Mesothelial cell of epicardium (in vitro differentiated cells): ENCODE measurements at regions not wholly inside any gene's neighbourhood (a gene's known extent, or its start where the extent isn't known, plus 50 kb on each side); places are given as distances from the start of the nearest gene placed in this dataset.

ENCODE experiments used
- DNase-seq, 2 experiments: peaks; one replicate each; pipeline ENCODE4 v3.0.0; 2021; ENCODE audit warnings: low spot score in 2 of 2; ENCODE audit not compliant: unreplicated experiment in 2 of 2
- H3K27ac Mint-ChIP-seq: 2 replicates; pipeline ENCODE4 v1.8.0; 2021; ENCODE audit warnings: mixed read lengths
- H3K27me3 Mint-ChIP-seq: 2 replicates; pipeline ENCODE4 v1.8.0; 2021; ENCODE audit warnings: low read depth, mixed read lengths
- H3K36me3 Mint-ChIP-seq: 2 replicates; pipeline ENCODE4 v1.8.0; 2021; ENCODE audit warnings: mixed read lengths
- H3K4me1 Mint-ChIP-seq: 2 replicates; pipeline ENCODE4 v1.8.0; 2021; ENCODE audit warnings: mixed read lengths
- H3K4me3 Mint-ChIP-seq: 2 replicates; pipeline ENCODE4 v1.8.0; 2021; ENCODE audit warnings: mild to moderate bottlenecking, moderate library complexity, mixed read lengths
- H3K9me3 Mint-ChIP-seq: 2 replicates; pipeline ENCODE4 v1.8.0; 2021; ENCODE audit warnings: mixed read lengths
- TF ChIP-seq, protein P1 (sequence below): fragments of 200-600 bp; sonication (generic); IDR thresholded peaks from one replicate; pipeline ENCODE4 v1.5.0; 2021; ENCODE audit warnings: antibody characterized with exemption; ENCODE audit not compliant: unreplicated experiment

DNA sequence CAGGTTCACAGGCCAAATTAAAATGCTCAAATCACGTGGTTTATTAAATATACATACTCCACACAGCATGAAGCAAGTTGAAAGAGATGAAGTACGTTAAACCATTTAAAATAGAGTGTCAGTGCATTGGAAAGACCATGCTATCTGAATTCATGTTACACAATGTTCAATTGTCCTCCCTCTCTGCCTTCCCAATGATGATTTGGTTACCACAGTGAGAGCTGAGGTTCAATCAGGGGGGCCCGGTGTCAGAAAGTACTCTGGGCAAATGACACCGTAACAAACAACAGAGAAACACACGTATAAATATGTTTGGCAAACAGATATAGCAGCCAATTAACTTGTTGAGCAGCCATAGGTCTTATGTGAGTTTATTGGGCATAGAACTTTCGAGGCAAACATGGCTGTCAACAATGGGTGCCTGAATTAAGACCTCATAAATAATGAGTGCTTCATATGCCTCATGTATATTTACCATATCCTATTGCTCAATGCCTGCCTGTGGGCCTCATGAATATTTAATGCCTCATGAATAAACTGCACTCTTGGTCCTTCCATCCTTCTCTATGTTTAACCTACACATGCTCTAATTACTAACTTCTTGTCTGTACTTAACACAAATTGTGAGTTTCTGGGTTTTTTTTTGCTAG, 641.5 kb downstream of the PLOD2 start:
- Mint-ChIP-seq H3K36me3 (no peaks in the 10 kb centered on the region), H3K4me3 (no peak overlapping the region), H3K27ac (no peak overlapping the region), H3K27me3 (no peaks in the 10 kb centered on the region), H3K4me1 (peaks cover 5% of the 10 kb centered on the region), H3K9me3 (peaks cover 6% of the 10 kb centered on the region)
- DNase-seq: no peak
- TF ChIP-seq, protein P1, sequence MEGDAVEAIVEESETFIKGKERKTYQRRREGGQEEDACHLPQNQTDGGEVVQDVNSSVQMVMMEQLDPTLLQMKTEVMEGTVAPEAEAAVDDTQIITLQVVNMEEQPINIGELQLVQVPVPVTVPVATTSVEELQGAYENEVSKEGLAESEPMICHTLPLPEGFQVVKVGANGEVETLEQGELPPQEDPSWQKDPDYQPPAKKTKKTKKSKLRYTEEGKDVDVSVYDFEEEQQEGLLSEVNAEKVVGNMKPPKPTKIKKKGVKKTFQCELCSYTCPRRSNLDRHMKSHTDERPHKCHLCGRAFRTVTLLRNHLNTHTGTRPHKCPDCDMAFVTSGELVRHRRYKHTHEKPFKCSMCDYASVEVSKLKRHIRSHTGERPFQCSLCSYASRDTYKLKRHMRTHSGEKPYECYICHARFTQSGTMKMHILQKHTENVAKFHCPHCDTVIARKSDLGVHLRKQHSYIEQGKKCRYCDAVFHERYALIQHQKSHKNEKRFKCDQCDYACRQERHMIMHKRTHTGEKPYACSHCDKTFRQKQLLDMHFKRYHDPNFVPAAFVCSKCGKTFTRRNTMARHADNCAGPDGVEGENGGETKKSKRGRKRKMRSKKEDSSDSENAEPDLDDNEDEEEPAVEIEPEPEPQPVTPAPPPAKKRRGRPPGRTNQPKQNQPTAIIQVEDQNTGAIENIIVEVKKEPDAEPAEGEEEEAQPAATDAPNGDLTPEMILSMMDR: no peak

DNA sequence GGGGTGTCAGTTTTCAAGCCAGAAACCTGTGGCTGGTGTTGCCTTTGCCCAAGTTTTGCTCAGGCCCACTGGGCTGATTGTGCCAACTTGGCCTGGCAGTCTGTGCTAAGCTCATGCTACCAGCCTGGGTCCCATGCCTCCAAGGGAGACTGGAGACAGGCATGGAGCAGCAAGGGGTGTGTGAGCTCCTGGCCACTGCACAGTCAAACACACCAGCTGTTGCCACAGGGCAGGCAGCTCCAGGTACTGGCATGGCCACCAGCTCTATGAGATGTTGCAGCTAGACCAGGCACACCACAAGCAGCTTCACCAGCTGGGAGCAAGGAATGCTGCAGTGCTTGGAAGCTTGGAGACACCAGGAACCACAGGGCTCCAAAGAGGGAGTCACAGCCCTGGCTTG, 638.8 kb downstream of the PLOD2 start:
- no peaks in the 10 kb centered on the region for H3K36me3 Mint-ChIP-seq
- TF ChIP-seq, protein P1: no peak
- peaks cover 16% of the 10 kb centered on the region for H3K9me3 Mint-ChIP-seq
- DNase-seq: no peak
- H3K4me3 Mint-ChIP-seq: no peak overlapping the region
- peaks cover 5% of the 10 kb centered on the region for H3K4me1 Mint-ChIP-seq
- H3K27me3 Mint-ChIP-seq: no peaks in the 10 kb centered on the region
- no peak overlapping the region for H3K27ac Mint-ChIP-seq

DNA sequence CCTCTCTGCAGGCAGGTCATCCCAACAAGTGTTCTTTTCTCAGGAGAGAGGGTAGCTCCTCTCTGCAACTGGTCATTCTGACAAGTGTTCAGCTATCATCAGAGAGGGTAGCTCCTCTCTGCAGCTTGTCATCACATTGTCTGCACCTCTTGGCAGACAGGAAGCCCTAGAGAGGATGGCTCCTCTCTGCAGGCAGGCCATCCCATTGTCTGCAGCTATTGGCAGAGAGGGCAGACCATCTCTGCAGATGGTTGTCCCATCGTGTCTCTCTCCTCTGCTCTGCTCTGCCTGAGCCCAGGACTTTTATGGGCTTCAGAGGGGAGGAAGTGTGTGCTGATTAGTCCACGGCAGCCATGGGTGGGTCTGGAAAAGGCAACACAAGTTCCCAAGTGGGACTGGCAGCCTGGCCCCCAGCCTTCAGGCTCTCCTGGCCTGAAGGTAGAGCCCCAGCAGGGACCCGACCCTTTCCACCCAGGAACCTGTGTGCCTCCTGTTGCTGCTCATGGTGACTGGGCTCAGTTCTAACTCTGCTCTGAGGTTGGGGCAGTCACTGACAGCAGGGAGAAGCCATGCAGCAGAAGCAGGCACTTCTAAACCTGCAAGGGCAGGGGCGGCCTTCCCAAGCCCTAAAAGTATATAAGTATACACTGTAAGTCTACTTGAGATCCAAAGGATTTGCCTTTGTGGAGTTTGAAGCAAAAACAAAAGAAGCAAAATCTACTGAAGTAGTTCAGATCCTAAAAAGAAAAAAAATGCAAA, 637.9 kb downstream of the PLOD2 start:
- Mint-ChIP-seq H3K36me3 (no peaks in the 10 kb centered on the region), H3K4me3 (no peak overlapping the region), H3K4me1 (peaks cover 5% of the 10 kb centered on the region)

DNA sequence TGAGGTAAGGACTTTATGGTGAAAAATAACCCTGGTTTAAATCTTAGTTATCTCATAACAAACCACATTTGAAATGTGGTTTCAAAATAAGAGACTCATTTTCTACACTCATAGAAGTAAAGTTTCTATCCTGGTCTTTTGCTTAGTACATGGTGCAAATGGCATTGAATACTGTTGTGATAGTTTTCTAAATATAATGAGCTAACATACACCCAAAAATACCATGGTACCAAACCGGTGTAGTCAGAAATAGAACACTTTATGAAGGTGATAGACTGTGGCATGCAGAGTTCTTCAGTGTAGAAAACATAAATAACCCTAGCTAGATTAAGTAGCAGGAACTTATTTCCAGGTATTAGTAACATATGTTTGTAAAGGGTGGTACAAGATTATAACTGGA, 629.4 kb downstream of the PLOD2 start:
- H3K4me1 Mint-ChIP-seq: peaks cover 11% of the 10 kb centered on the region
- TF ChIP-seq, protein P1: no peak

More for the DNA sequence above, 637.9 kb downstream of the PLOD2 start:
- DNase-seq: no peak
- H3K27ac Mint-ChIP-seq: no peak overlapping the region
- TF ChIP-seq, protein P1: no peak
- H3K9me3 Mint-ChIP-seq: peaks cover 15% of the 10 kb centered on the region
- H3K27me3 Mint-ChIP-seq: no peaks in the 10 kb centered on the region

DNA sequence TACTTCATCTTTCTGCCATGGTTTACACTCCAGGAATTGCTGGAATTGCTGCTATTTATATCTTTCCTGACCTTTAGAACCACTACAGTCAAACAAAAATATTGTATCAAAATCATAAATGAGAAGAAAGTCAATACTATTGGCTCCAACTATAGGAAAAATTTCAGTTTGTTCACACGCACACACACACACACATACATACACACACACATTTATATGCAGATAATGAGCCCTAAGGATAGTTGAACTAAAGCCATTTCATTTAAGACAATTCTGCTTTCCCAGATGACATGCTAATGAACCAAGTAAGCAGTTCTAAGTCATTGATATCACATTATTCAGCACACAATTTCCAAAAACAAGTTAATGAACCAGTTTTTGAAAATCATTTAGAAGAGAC, 627.3 kb downstream of the PLOD2 start:
- no peaks in the 10 kb centered on the region for H3K27me3 Mint-ChIP-seq
- no peak overlapping the region for H3K4me3 Mint-ChIP-seq

More for the DNA sequence above, 629.4 kb downstream of the PLOD2 start:
- H3K27me3 Mint-ChIP-seq: no peaks in the 10 kb centered on the region
- H3K27ac Mint-ChIP-seq: no peak overlapping the region
- no peak overlapping the region for H3K4me3 Mint-ChIP-seq
- DNase-seq: no peak
- peaks cover 10% of the 10 kb centered on the region for H3K9me3 Mint-ChIP-seq
- H3K36me3 Mint-ChIP-seq: no peaks in the 10 kb centered on the region

More for the DNA sequence above, 627.3 kb downstream of the PLOD2 start:
- DNase-seq: no peak
- Mint-ChIP-seq H3K9me3 (no peaks in the 10 kb centered on the region), H3K36me3 (no peaks in the 10 kb centered on the region), H3K27ac (no peak overlapping the region), H3K4me1 (peaks cover 21% of the 10 kb centered on the region)
- TF ChIP-seq, protein P1: no peak
